ENCODE measurements at regions not wholly inside any gene's neighbourhood (a gene's known extent, or its start where the extent isn't known, plus 50 kb on each side); places are given as distances from the start of the nearest gene placed in this dataset.

GRCh38 chr20:40568200-40568599 lies 120.8 kb downstream of the MAFB start:
- Histone ChIP-seq H3K9me3 (replicated peaks; ENCODE audit: control insufficient read depth, insufficient read depth, low read length) (no peaks in the 10 kb centered on the region), H3K79me2 (ENCODE audit: control insufficient read depth, insufficient read depth, low read length) (no peaks in the 10 kb centered on the region), H3K9me1 (replicated peaks; ENCODE audit: control insufficient read depth, extremely low read depth, insufficient read depth, low read length) (no peaks in the 10 kb centered on the region), H3K4me3 (replicated peaks in 1 of 3; ENCODE audit: insufficient read depth in 1 of 3, low read depth in 1 of 3, low read length in 3 of 3) (no peak overlapping the region), H3K4me1 (ENCODE audit: control insufficient read depth, extremely low read depth, insufficient read depth, low read length) (no peaks in the 10 kb centered on the region), H3K9ac (replicated peaks; ENCODE audit: extremely low read depth, insufficient read depth, low read length) (no peak overlapping the region), H3K27ac (ENCODE audit: insufficient read depth, low read depth, low read length) (no peak overlapping the region), H3K27me3 (ENCODE audit: control insufficient read depth in 2 of 2, insufficient read depth in 2 of 2, low read length in 2 of 2) (no peaks in the 10 kb centered on the region), H3K4me2 (ENCODE audit: insufficient read depth, low read length) (no peak overlapping the region), H3K36me3 (ENCODE audit: control insufficient read depth in 2 of 2, extremely low read depth in 1 of 2, insufficient read depth in 2 of 2, low read length in 2 of 2) (no peaks in the 10 kb centered on the region), H2AFZ (ENCODE audit: low read depth, low read length) (no peak overlapping the region), H4K20me1 (replicated peaks; ENCODE audit: control insufficient read depth, extremely low read depth, insufficient read depth, low read length) (no peaks in the 10 kb centered on the region)
- dilution Hi-C loops (cut with MboI; ENCODE audit: extremely low pct_ligation_motif_present, low sequenced_read_pairs) (no loop called here), intact Hi-C loops (cut with micrococcal nuclease) (no loop called here)
- TF ChIP-seq CTCF (IDR thresholded peaks at IDR 0.05; ENCODE audit: extremely low read depth in 1 of 2, insufficient read depth in 1 of 2, low read depth in 1 of 2, low read length in 2 of 2) = no peak
- ChIA-PET POLR2A (no interaction called here), CTCF (no interaction called here)
- no peak for DNase-seq (ENCODE audit: low read depth, low spot score)
- BruUV-seq (replicated peaks) = no TSS peak
- no peak for FAIRE-seq

- intact Hi-C loops (cut with micrococcal nuclease) = no loop called here
- H3K4me1 ChIP-seq (ENCODE audit: control insufficient read depth, extremely low read depth, insufficient read depth, low read length) = no peaks in the 10 kb centered on the region
- ChIA-PET POLR2A (no interaction called here), CTCF (no interaction called here)
- H3K9me1 ChIP-seq (replicated peaks; ENCODE audit: control insufficient read depth, extremely low read depth, insufficient read depth, low read length) = no peaks in the 10 kb centered on the region
- no peak overlapping the region for H3K4me2 ChIP-seq (ENCODE audit: insufficient read depth, low read length)
- H3K9ac ChIP-seq (replicated peaks; ENCODE audit: extremely low read depth, insufficient read depth, low read length) = no peak overlapping the region
- dilution Hi-C loops (cut with MboI; ENCODE audit: extremely low pct_ligation_motif_present, low sequenced_read_pairs) = no loop called here
- H3K4me3 ChIP-seq (replicated peaks in 1 of 3; ENCODE audit: insufficient read depth in 1 of 3, low read depth in 1 of 3, low read length in 3 of 3) = no peak overlapping the region
- no peaks in the 10 kb centered on the region for H3K9me3 ChIP-seq (replicated peaks; ENCODE audit: control insufficient read depth, insufficient read depth, low read length)
- H4K20me1 ChIP-seq (replicated peaks; ENCODE audit: control insufficient read depth, extremely low read depth, insufficient read depth, low read length) = no peaks in the 10 kb centered on the region
- FAIRE-seq = no peak
- H3K27me3 ChIP-seq (ENCODE audit: control insufficient read depth in 2 of 2, insufficient read depth in 2 of 2, low read length in 2 of 2) = no peaks in the 10 kb centered on the region
- BruUV-seq (replicated peaks) = no TSS peak
- H3K79me2 ChIP-seq (ENCODE audit: control insufficient read depth, insufficient read depth, low read length) = no peaks in the 10 kb centered on the region
- TF ChIP-seq POLR2A (IDR thresholded peaks at IDR 0.05; ENCODE audit: low read depth, low read length) (no peak), CTCF (IDR thresholded peaks at IDR 0.05; ENCODE audit: extremely low read depth in 1 of 2, insufficient read depth in 1 of 2, low read depth in 1 of 2, low read length in 2 of 2) (no peak), FOS (IDR thresholded peaks at IDR 0.05; ENCODE audit: borderline replicate concordance, insufficient read depth, low read length) (no peak), JUN (IDR thresholded peaks at IDR 0.05; ENCODE audit: borderline replicate concordance, insufficient read depth, insufficient read length, low read depth) (no peak), EZH2 (IDR thresholded peaks at IDR 0.05; ENCODE audit: borderline replicate concordance, low read depth, low read length, severe bottlenecking) (no peak), POLR2AphosphoS5 (IDR thresholded peaks at IDR 0.05; ENCODE audit: insufficient read depth, low read depth, low read length) (no peak), MYC (IDR thresholded peaks at IDR 0.05; ENCODE audit: low read depth, low read length) (no peak), GATA2 (IDR thresholded peaks at IDR 0.05; ENCODE audit: insufficient read depth, insufficient read length, low read depth, low read length) (no peak)
- TF ChIP-seq, protein P1, sequence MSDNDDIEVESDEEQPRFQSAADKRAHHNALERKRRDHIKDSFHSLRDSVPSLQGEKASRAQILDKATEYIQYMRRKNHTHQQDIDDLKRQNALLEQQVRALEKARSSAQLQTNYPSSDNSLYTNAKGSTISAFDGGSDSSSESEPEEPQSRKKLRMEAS (IDR thresholded peaks at IDR 0.05; ENCODE audit: insufficient read depth, insufficient read length) = no peak
- no peak overlapping the region for H2AFZ ChIP-seq (ENCODE audit: low read depth, low read length)
- H3K27ac ChIP-seq (ENCODE audit: insufficient read depth, low read depth, low read length) = no peak overlapping the region
- no peak for DNase-seq (ENCODE audit: low read depth, low spot score)
- H3K36me3 ChIP-seq (ENCODE audit: control insufficient read depth in 2 of 2, extremely low read depth in 1 of 2, insufficient read depth in 2 of 2, low read length in 2 of 2) = no peaks in the 10 kb centered on the region
These were observed 123.4 kb downstream of the MAFB start for GRCh38 chr20:40565682-40566040.
